Testis (tissue), 2 donors: ENCODE measurements at regions not wholly inside any gene's neighbourhood (a gene's known extent, or its start where the extent isn't known, plus 50 kb on each side); places are given as distances from the start of the nearest gene placed in this dataset.
"Not testable (repeated sequence)": the region's sequence is repeated elsewhere in the genome, so short reads cannot be mapped to it uniquely, and the experiment has no call there.

Source experiments
- DNase-seq: peaks from one replicate; pipeline ENCODE4 v3.0.0-alpha.2; 2019
- H3K27ac ChIP-seq, 2 donors: fragments of 200-600 bp; sonication (generic); one replicate each; pipeline ENCODE4 v1.5.1; 2019
- H3K27me3 ChIP-seq: fragments of 200-600 bp; sonication (generic); one replicate; pipeline ENCODE4 v1.5.1; 2019
- H3K36me3 ChIP-seq: fragments of 200-600 bp; sonication (generic); one replicate; pipeline ENCODE4 v1.5.1; 2017; ENCODE audit warnings: low read depth; ENCODE audit errors: missing control alignments
- H3K4me1 ChIP-seq: fragments of 200-600 bp; sonication (generic); one replicate; pipeline ENCODE4 v1.5.1; 2019
- H3K4me3 ChIP-seq, 2 donors: fragments of 200-600 bp; sonication (generic); one replicate each; pipeline ENCODE4 v1.5.1; 2017 to 2019
- H3K9me3 ChIP-seq: fragments of 200-600 bp; sonication (generic); one replicate; pipeline ENCODE4 v1.5.1; 2017
- POLR2A ChIP-seq: fragments of 450-650 bp; IDR thresholded peaks from one replicate; pipeline ENCODE4 v1.6.1; 2017; ENCODE audit warnings: antibody characterized with exemption, mild to moderate bottlenecking, moderate library complexity
- WGBS, 2 donors: methylation state at CpG; one replicate each; pipeline ENCODE4 v1.1.5; 2018; 5-methylcytosine and 5-hydroxymethylcytosine counted together
- intact Hi-C: fragments of 100-400 bp; cut with DNase I; formaldehyde crosslinking; loops from one replicate; pipeline ENCODE4 v1.15.1; 2023; ENCODE audit warnings: low total_unique reads
- TF ChIP-seq, protein P1 (sequence below), 3 experiments: fragments of 450-650 bp in 2 of 3; fragments of 200-600 bp in 1 of 3; sonication (generic) in 1 of 3; IDR thresholded peaks; one replicate each; pipeline ENCODE4 v1.5.1; 2016 to 2019; ENCODE audit warnings: antibody characterized with exemption in 3 of 3, mild to moderate bottlenecking in 2 of 3, moderate library complexity in 1 of 3

DNA sequence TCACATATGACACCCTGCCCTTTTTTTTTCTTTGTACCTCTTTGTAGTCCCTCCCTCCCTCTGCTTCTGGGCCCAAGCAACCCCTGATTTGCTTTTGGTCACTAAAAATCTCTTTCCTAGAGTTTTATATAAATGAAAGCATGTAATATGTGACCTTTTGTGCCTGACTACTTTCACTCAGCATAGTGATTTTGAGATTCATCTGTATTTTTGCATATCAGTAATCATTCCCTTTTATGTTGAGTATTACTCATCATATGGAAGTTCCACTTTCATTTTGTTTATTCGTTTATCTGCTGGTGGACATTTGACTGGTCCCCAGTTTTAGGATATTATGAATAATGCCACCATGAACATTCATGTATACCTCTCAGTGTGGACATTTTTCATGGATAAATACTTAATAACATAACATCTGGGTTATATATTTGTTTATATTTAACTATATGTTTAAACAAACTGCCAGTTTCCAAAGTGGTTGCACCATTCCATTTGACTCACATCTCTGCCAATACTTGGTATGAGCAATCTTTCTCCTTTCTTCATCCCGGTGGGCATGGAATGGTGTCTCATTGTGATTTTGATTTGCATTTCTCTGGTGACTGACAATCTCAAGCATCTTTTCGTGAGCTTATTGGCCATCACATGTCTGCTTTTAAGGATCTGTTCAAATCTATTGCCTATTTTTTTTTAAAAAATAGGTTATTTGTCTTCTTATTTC is 115.7 kb upstream of the S1PR3 start:
- H3K9me3 ChIP-seq: no peaks in the 10 kb centered on the region
- intact Hi-C loops: no loop called here
- DNase-seq: no peak
- TF ChIP-seq, protein P1, sequence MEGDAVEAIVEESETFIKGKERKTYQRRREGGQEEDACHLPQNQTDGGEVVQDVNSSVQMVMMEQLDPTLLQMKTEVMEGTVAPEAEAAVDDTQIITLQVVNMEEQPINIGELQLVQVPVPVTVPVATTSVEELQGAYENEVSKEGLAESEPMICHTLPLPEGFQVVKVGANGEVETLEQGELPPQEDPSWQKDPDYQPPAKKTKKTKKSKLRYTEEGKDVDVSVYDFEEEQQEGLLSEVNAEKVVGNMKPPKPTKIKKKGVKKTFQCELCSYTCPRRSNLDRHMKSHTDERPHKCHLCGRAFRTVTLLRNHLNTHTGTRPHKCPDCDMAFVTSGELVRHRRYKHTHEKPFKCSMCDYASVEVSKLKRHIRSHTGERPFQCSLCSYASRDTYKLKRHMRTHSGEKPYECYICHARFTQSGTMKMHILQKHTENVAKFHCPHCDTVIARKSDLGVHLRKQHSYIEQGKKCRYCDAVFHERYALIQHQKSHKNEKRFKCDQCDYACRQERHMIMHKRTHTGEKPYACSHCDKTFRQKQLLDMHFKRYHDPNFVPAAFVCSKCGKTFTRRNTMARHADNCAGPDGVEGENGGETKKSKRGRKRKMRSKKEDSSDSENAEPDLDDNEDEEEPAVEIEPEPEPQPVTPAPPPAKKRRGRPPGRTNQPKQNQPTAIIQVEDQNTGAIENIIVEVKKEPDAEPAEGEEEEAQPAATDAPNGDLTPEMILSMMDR (IDR thresholded peaks at IDR 0.05): no peak
- no peak for TF ChIP-seq POLR2A
- peaks cover 29% of the 10 kb centered on the region for H3K4me1 ChIP-seq
- no peak overlapping the region for H3K4me3 ChIP-seq
- H3K27ac ChIP-seq: peak overlapping the region in 1 of 2 donors; percentile 45
- H3K36me3 ChIP-seq: no peaks in the 10 kb centered on the region
- WGBS, 2 donors: 90% methylated on average over 3 of the region's 3 CpGs
- H3K27me3 ChIP-seq: no peaks in the 10 kb centered on the region

DNA sequence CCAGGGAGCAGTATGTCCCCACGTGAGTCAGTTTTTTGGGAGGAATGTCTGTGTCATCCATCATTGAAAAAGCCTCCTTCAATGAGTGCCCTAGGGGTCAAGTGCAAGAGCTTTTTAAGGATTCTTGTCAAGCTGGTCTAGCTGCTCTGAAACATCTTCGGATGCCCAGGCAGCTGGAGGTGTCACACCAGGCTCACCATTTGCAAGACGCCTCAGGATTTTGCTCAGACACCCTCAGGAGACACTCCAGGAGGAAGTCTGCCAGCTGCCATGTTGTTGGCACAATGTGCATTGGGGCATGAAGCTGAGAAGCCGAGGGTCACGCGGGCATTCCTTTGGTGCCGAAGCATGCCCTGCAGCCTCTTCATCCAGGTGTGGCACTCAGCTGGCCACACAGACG is 111.1 kb upstream of the S1PR3 start:
- 83 to 93% methylated on average over 7 to 8 of the region's 8 CpGs for WGBS, 2 donors
- Histone ChIP-seq H3K36me3 (no peaks in the 10 kb centered on the region), H3K9me3 (no peaks in the 10 kb centered on the region), H3K4me1 (no peaks in the 10 kb centered on the region), H3K4me3 (no peak overlapping the region), H3K27ac (no peak overlapping the region), H3K27me3 (no peaks in the 10 kb centered on the region)
- no peak for DNase-seq
- intact Hi-C loops: no loop called here
- TF ChIP-seq, protein P1 (IDR thresholded peaks at IDR 0.05): no peak
- TF ChIP-seq POLR2A: no peak

DNA sequence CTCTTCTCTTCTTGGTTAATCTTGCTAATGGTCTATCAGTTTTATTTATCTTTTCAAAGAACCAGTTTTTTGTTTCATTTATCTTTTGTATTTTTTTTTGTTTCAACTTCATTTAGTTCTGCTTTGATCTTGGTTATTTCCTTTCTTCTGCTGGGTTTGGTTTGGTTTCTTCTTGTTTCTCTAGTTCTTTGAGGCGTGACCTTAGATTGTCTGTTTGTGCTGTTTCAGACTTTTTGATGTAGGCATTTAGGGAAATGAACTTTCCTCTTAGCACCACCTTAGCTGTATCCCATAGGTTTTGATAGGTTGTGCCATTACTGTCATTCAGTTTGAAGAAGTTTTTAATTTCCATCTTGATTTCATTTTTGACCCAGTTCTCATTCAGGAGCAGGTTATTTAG is 107.0 kb upstream of the S1PR3 start:
- DNase-seq, intact Hi-C loops, H3K36me3 ChIP-seq, H3K4me1 ChIP-seq, H3K4me3 ChIP-seq, H3K27ac ChIP-seq, H3K9me3 ChIP-seq, H3K27me3 ChIP-seq: not testable (repeated sequence)
- 82 to 83% methylated on average over 1 of the region's 1 CpG for WGBS, 2 donors

DNA sequence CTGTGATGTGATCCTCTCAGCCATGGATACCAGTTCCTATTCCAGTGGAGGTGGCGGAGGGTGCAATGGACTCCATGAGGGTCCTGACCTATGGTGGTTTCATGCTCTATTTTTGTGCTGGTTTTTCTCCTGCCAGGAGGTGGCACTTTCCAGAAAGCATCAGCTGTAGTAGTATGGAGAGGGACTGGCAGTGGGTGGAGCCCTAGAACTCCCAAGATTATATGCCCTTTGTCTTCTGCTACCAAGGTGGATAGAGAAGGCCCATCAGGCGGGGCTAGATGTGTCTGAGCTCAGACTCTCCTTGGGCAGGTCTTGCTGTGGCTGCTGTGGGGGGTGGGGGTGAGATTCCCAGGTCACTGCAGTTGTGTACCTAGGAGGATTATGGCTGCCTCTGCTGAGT is 104.5 kb upstream of the S1PR3 start:
- H3K4me3 ChIP-seq, H3K27ac ChIP-seq, H3K9me3 ChIP-seq, DNase-seq, intact Hi-C loops, H3K27me3 ChIP-seq, H3K36me3 ChIP-seq, H3K4me1 ChIP-seq: not testable (repeated sequence)
- WGBS, 2 donors: 53 to 100% methylated on average over 1 to 2 of the region's 2 CpGs

DNA sequence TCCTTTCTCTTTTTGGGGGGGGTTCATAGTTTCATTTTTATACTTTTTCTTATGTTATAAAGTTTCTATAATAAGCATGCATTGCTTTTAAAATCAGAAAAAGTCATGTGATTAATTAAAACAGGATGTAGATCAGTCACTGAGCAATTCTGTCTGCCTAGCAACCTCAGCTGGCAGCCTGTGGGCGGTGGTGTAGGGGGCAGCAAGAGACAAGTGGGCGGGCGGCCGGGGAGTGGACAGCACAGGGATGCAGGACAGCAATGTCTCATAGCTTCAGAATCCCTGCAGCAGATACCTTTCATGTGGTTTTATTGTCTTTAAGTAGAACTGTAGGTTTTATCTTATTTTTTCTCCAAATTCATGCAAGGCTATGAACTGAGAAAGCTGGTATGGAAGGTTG is 101.9 kb upstream of the S1PR3 start:
- WGBS, 2 donors: 70 to 74% methylated on average over 4 of the region's 4 CpGs
- Histone ChIP-seq H3K36me3 (no peaks in the 10 kb centered on the region), H3K27ac (no peak overlapping the region), H3K4me1 (no peaks in the 10 kb centered on the region), H3K4me3 (no peak overlapping the region), H3K27me3 (no peaks in the 10 kb centered on the region), H3K9me3 (no peaks in the 10 kb centered on the region)
- no peak for TF ChIP-seq POLR2A
- TF ChIP-seq, protein P1 (IDR thresholded peaks at IDR 0.05): no peak
- DNase-seq: no peak
- intact Hi-C loops: no loop called here

DNA sequence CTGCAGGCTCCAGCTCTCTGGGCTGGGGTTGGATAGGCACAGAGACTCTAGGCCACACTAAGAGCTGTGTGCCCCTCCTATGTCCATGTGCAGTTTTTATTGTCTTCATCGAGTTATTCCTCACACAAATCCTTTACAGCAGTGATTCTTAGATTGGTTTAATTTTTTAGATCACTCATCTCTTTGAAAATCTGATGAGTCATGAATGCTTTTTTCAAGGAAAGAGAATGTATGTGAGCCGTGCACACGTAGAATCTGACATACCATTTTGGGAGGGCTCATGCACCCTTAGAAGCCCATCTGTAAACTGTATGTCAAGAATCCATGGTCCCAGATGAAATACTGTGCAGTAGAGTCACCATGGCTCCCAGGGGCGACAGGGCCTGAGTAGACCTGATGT is 100.7 kb upstream of the S1PR3 start:
- TF ChIP-seq POLR2A: no peak
- TF ChIP-seq, protein P1 (IDR thresholded peaks at IDR 0.05): no peak

More for the DNA sequence above, 100.7 kb upstream of the S1PR3 start:
- no peaks in the 10 kb centered on the region for H3K9me3 ChIP-seq
- intact Hi-C loops: no loop called here
- 87 to 93% methylated on average over 4 of the region's 4 CpGs for WGBS, 2 donors
- no peak overlapping the region for H3K27ac ChIP-seq
- no peaks in the 10 kb centered on the region for H3K36me3 ChIP-seq
- DNase-seq: no peak
- no peaks in the 10 kb centered on the region for H3K27me3 ChIP-seq
- no peak overlapping the region for H3K4me3 ChIP-seq
- H3K4me1 ChIP-seq: no peaks in the 10 kb centered on the region
